ENCODE measurements at regions not wholly inside any gene's neighbourhood (a gene's known extent, or its start where the extent isn't known, plus 50 kb on each side); places are given as distances from the start of the nearest gene placed in this dataset.

DNA sequence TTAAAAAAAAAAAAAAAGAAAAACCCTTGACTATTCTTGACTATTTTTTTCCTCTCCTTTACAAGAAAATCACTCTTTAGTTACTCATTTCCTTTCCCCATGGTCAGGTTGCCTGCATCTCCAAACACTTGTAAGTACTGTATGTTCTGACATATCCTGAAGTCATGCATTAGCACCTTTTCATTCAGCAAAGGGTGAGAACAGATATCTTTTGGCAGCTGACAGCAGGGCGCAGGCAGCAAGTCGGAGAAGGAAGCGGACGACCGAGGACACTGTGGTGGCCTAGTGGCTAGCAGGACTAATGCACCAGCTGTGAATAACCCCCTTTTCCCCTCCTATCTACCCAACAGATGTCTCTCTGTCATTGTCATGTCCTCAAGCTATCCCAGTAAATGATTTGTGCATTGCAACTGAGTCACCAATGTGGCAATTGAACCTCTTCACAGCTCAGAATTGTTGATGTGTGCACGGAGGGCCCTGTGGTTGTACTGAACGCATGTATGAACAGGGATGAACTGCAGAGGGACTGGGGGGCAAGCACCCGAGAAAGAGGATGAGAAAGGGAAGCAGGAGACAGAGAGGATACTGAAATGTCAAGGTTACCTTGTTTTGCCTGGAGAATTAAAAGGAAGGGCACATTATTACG is 996.0 kb upstream of the ARRDC3 start (continued):
- no peak for TF ChIP-seq ZNF462 (CRISPR knock-in tag; IDR thresholded peaks at IDR 0.05)
- no peak for TF ChIP-seq STAT1 (IDR thresholded peaks at IDR 0.05; ENCODE audit: unreplicated experiment)
- no peak for TF ChIP-seq EZH2phosphoT487 (IDR thresholded peaks at IDR 0.05; ENCODE audit: unreplicated experiment)
- no peak for TF ChIP-seq NANOG (IDR thresholded peaks at IDR 0.05; ENCODE audit: borderline replicate concordance)
- no peak for TF ChIP-seq POLR2AphosphoS5 (IDR thresholded peaks at IDR 0.05; ENCODE audit: low read depth)
- TF ChIP-seq CREB1 (CRISPR knock-in tag; IDR thresholded peaks at IDR 0.05; ENCODE audit: low read depth), result no peak
- TF ChIP-seq EZH2 (IDR thresholded peaks at IDR 0.05; ENCODE audit: low read depth, unreplicated experiment), result no peak
- no peak for TF ChIP-seq REST (IDR thresholded peaks at IDR 0.05; ENCODE audit: unreplicated experiment)
- no peak for TF ChIP-seq CTCF (conservative IDR thresholded peaks at IDR 0.05; ENCODE audit: low read depth in 2 of 2)
- no peak for TF ChIP-seq ZNF114 (CRISPR knock-in tag; IDR thresholded peaks at IDR 0.05)
- TF ChIP-seq JUNB (IDR thresholded peaks at IDR 0.05; ENCODE audit: unreplicated experiment), result no peak

All from GM23338 (cell line).